ENCODE measurements at regions not wholly inside any gene's neighbourhood (a gene's known extent, or its start where the extent isn't known, plus 50 kb on each side); places are given as distances from the start of the nearest gene placed in this dataset.
"Not testable (repeated sequence)": the region's sequence is repeated elsewhere in the genome, so short reads cannot be mapped to it uniquely, and the experiment has no call there.

- ATAC-seq (replicated peaks in 6 of 8) = peak in 5 of 8 experiments; percentile 1 to 24 (median 6)
Observed at GRCh38 chr6:28634411-28634760, 108.7 kb downstream of the GPX5 start.

GRCh38 chr6:28634761-28635546 is 109.3 kb downstream of the GPX5 start:
- 0 to 8% (median 0%) methylated on average over 1 to 23 of the region's 48 CpGs; no CpG with 5 or more reads in 2 of the 10 experiments for WGBS, 10 experiments
- in situ Hi-C loops (cut with MboI; ENCODE audit: low pct_unique_long_range_greater_than_20kb in 2 of 9, low sequenced_read_pairs in 9 of 9, unreplicated experiment in 9 of 9) = no loop called here
- peak overlapping the region; percentile 37 to 59 (median 40) for H3K4me3 ChIP-seq
- H3K27ac ChIP-seq = peak overlapping the region; percentile 68 to 70
- peaks cover 7 to 8% of the 10 kb centered on the region in 2 donors for H3K4me1 ChIP-seq (replicated peaks in 1 of 2)
- ATAC-seq (replicated peaks in 6 of 8) = peak in 7 of 8 experiments; percentile 74 to 81 (median 78)

More at GRCh38 chr6:28634411-28634760, 108.7 kb downstream of the GPX5 start:
- H3K4me3 ChIP-seq = peak overlapping the region; percentile 37 to 59 (median 40)
- peaks cover 7 to 8% of the 10 kb centered on the region in 2 donors for H3K4me1 ChIP-seq (replicated peaks in 1 of 2)
- no peak overlapping the region for H3K27ac ChIP-seq
- WGBS, 10 experiments = 0 to 80% (median 42%) methylated on average over 1 to 4 of the region's 4 CpGs; no CpG with 5 or more reads in 3 of the 10 experiments
- in situ Hi-C loops (cut with MboI; ENCODE audit: low pct_unique_long_range_greater_than_20kb in 2 of 9, low sequenced_read_pairs in 9 of 9, unreplicated experiment in 9 of 9) = no loop called here

- H3K27ac ChIP-seq = peak overlapping the region; percentile 68 to 70
- H3K4me3 ChIP-seq = peak overlapping the region; percentile 37 to 59 (median 40)
- 0 to 19% (median 9%) methylated on average over 4 to 14 of the region's 20 CpGs; no CpG with 5 or more reads in 2 of the 10 experiments for WGBS, 10 experiments
- in situ Hi-C loops (cut with MboI; ENCODE audit: low pct_unique_long_range_greater_than_20kb in 2 of 9, low sequenced_read_pairs in 9 of 9, unreplicated experiment in 9 of 9) = no loop called here
- peak in 6 of 8 experiments; percentile 33 to 63 (median 52) for ATAC-seq (replicated peaks in 6 of 8)
- H3K4me1 ChIP-seq (replicated peaks in 1 of 2) = peaks cover 7 to 8% of the 10 kb centered on the region in 2 donors
Observed at GRCh38 chr6:28635547-28636158, 110.0 kb downstream of the GPX5 start.

- ATAC-seq (replicated peaks in 6 of 8) = no peak
- Histone ChIP-seq H3K4me3 (no peak overlapping the region), H3K4me1 (replicated peaks in 1 of 2) (peaks cover 7 to 8% of the 10 kb centered on the region in 2 donors), H3K27ac (no peak overlapping the region)
- in situ Hi-C loops (cut with MboI; ENCODE audit: low pct_unique_long_range_greater_than_20kb in 2 of 9, low sequenced_read_pairs in 9 of 9, unreplicated experiment in 9 of 9) = no loop called here
- WGBS, 10 experiments = 40 to 100% (median 80%) methylated on average over 1 to 12 of the region's 21 CpGs; no CpG with 5 or more reads in 2 of the 10 experiments
Observed at GRCh38 chr6:28638787-28639430, 113.2 kb downstream of the GPX5 start.

- 89 to 97% (median 96%) methylated on average over 4 to 9 of the region's 47 CpGs; no CpG with 5 or more reads in 6 of the 10 experiments for WGBS, 10 experiments
- H3K4me3 ChIP-seq; H3K27ac ChIP-seq; in situ Hi-C loops (cut with MboI; ENCODE audit: low pct_unique_long_range_greater_than_20kb in 2 of 9, low sequenced_read_pairs in 9 of 9, unreplicated experiment in 9 of 9); H3K4me1 ChIP-seq (replicated peaks in 1 of 2); ATAC-seq (replicated peaks in 6 of 8): not testable (repeated sequence)
Observed at GRCh38 chr6:28639445-28640290, 114.0 kb downstream of the GPX5 start.

- H3K4me3 ChIP-seq = no peak overlapping the region
- no peaks in the 10 kb centered on the region for H3K4me1 ChIP-seq (replicated peaks in 1 of 2)
- WGBS, 10 experiments = 0 to 27% (median 13%) methylated on average over 1 to 9 of the region's 9 CpGs; no CpG with 5 or more reads in 1 of the 10 experiments
- in situ Hi-C loops (cut with MboI; ENCODE audit: low pct_unique_long_range_greater_than_20kb in 2 of 9, low sequenced_read_pairs in 9 of 9, unreplicated experiment in 9 of 9) = no loop called here
- peak; percentile 41 to 93 (median 67) for ATAC-seq (replicated peaks in 6 of 8)
- no peak overlapping the region for H3K27ac ChIP-seq
Observed at GRCh38 chr6:28643017-28643740, 117.5 kb downstream of the GPX5 start.

- peaks cover 0 to 7% of the 10 kb centered on the region in 2 donors for H3K4me1 ChIP-seq (replicated peaks in 1 of 2)
- in situ Hi-C loops (cut with MboI; ENCODE audit: low pct_unique_long_range_greater_than_20kb in 2 of 9, low sequenced_read_pairs in 9 of 9, unreplicated experiment in 9 of 9) = no loop called here
- H3K4me3 ChIP-seq = no peak overlapping the region
- 0 to 100% (median 83%) methylated on average over 1 of the region's 1 CpG; no CpG with 5 or more reads in 1 of the 10 experiments for WGBS, 10 experiments
- ATAC-seq (replicated peaks in 6 of 8) = no peak
- H3K27ac ChIP-seq = no peak overlapping the region
Observed at GRCh38 chr6:28646650-28647049, 121.0 kb downstream of the GPX5 start.

GRCh38 chr6:28648035-28648877 is 122.6 kb downstream of the GPX5 start:
- WGBS, 10 experiments = 0 to 3% (median 2%) methylated on average over 4 to 23 of the region's 27 CpGs; no CpG with 5 or more reads in 1 of the 10 experiments
- H3K4me3 ChIP-seq = peak overlapping the region; percentile 44 to 81 (median 51)
- ATAC-seq (replicated peaks in 6 of 8) = peak; percentile 83 to 87 (median 86)
- H3K4me1 ChIP-seq (replicated peaks in 1 of 2) = peaks cover 0 to 7% of the 10 kb centered on the region in 2 donors
- in situ Hi-C loops (cut with MboI; ENCODE audit: low pct_unique_long_range_greater_than_20kb in 2 of 9, low sequenced_read_pairs in 9 of 9, unreplicated experiment in 9 of 9) = no loop called here
- H3K27ac ChIP-seq = peak overlapping the region in 1 of 2 donors; percentile 58

- H3K27ac ChIP-seq = peak overlapping the region in 1 of 2 donors; percentile 58
Observed at GRCh38 chr6:28648878-28649375, 123.2 kb downstream of the GPX5 start.

GRCh38 chr6:28651161-28651560 is 125.5 kb downstream of the GPX5 start:
- Histone ChIP-seq H3K27ac (no peak overlapping the region), H3K4me1 (replicated peaks in 1 of 2) (peaks cover 0 to 7% of the 10 kb centered on the region in 2 donors), H3K4me3 (no peak overlapping the region)
- WGBS, 10 experiments = 38 to 93% (median 82%) methylated on average over 1 to 6 of the region's 6 CpGs; no CpG with 5 or more reads in 1 of the 10 experiments
- in situ Hi-C loops (cut with MboI; ENCODE audit: low pct_unique_long_range_greater_than_20kb in 2 of 9, low sequenced_read_pairs in 9 of 9, unreplicated experiment in 9 of 9) = no loop called here
- no peak for ATAC-seq (replicated peaks in 6 of 8)

More at GRCh38 chr6:28648878-28649375, 123.2 kb downstream of the GPX5 start:
- peak overlapping the region; percentile 44 to 81 (median 51) for H3K4me3 ChIP-seq
- 0 to 14% (median 4%) methylated on average over 1 to 9 of the region's 10 CpGs; no CpG with 5 or more reads in 1 of the 10 experiments for WGBS, 10 experiments
- peaks cover 0 to 7% of the 10 kb centered on the region in 2 donors for H3K4me1 ChIP-seq (replicated peaks in 1 of 2)
- in situ Hi-C loops (cut with MboI; ENCODE audit: low pct_unique_long_range_greater_than_20kb in 2 of 9, low sequenced_read_pairs in 9 of 9, unreplicated experiment in 9 of 9) = no loop called here
- peak; percentile 10 to 47 (median 41) for ATAC-seq (replicated peaks in 6 of 8)

- no peak for ATAC-seq (replicated peaks in 6 of 8)
Observed at GRCh38 chr6:28653876-28654275, 128.2 kb downstream of the GPX5 start.

More at GRCh38 chr6:28653876-28654275, 128.2 kb downstream of the GPX5 start:
- in situ Hi-C loops (cut with MboI; ENCODE audit: low pct_unique_long_range_greater_than_20kb in 2 of 9, low sequenced_read_pairs in 9 of 9, unreplicated experiment in 9 of 9) = no loop called here
- no peak overlapping the region for H3K27ac ChIP-seq
- no peak overlapping the region for H3K4me3 ChIP-seq
- peaks cover 0 to 7% of the 10 kb centered on the region in 2 donors for H3K4me1 ChIP-seq (replicated peaks in 1 of 2)
- 10 to 100% (median 77%) methylated on average over 1 to 4 of the region's 4 CpGs for WGBS, 10 experiments

All from motor neuron (in vitro differentiated cells).